Lower lobe of right lung (tissue), 2 donors: ENCODE measurements at regions not wholly inside any gene's neighbourhood (a gene's known extent, or its start where the extent isn't known, plus 50 kb on each side); places are given as distances from the start of the nearest gene placed in this dataset.

Experiments
- ATAC-seq, 2 donors: fragments of 200-7000 bp; cut with Tn5 transposase; one replicate each; pipeline ENCODE4 v1.9.1; 2020 to 2022; ENCODE audit warnings: mild to moderate bottlenecking in 2 of 2, moderate library complexity in 2 of 2
- DNase-seq: peaks from one replicate; pipeline ENCODE4 v3.0.0-alpha.2; 2020
- H3K27ac ChIP-seq: fragments of 200-600 bp; one replicate; pipeline ENCODE4 v1.8.0; 2022
- H3K27me3 ChIP-seq: fragments of 200-600 bp; one replicate; pipeline ENCODE4 v1.8.0; 2022; ENCODE audit warnings: low read depth
- H3K36me3 ChIP-seq: fragments of 200-600 bp; one replicate; pipeline ENCODE4 v1.8.0; 2022; ENCODE audit warnings: mild to moderate bottlenecking
- H3K4me1 ChIP-seq: fragments of 200-600 bp; one replicate; pipeline ENCODE4 v1.8.0; 2022
- H3K4me3 ChIP-seq: fragments of 200-600 bp; one replicate; pipeline ENCODE4 v1.8.0; 2022; ENCODE audit warnings: mild to moderate bottlenecking
- H3K9me3 ChIP-seq: fragments of 200-600 bp; one replicate; pipeline ENCODE4 v1.8.0; 2022
- CTCF ChIP-seq: fragments of 200-600 bp; IDR thresholded peaks from one replicate; pipeline ENCODE4 v1.8.0; 2022; ENCODE audit warnings: antibody characterized with exemption, mild to moderate bottlenecking
- intact Hi-C: fragments of 100-400 bp; cut with DNase I; formaldehyde crosslinking; loops from one replicate; pipeline ENCODE4 v1.11.0; 2022
- donor health status: DM: no; HTN: yes; CAD: no; lungs with severe emphysema.

DNA sequence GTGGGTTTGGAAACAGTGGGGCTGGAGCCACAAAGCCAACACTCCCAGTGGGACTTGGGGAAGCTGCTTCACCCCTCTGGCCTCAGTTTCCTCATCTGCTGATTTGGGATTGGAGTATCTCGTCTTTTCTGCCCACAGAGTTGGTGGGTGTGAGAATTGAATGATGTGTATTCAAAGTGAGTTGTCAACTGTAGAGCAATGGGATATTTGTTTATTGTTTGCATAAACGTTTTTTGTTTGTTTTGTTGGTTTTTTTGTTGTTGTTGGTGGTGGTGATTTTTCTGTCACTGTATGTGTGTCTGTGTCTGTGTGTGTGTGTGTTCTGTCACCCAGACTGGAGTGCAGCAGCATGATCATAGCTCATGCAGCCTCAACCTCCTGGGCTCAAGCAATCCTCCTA, 542.0 kb downstream of the MIAT start:
- peaks cover 3% of the 10 kb centered on the region for H3K27me3 ChIP-seq
- no peak overlapping the region for H3K27ac ChIP-seq
- H3K36me3 ChIP-seq, result no peaks in the 10 kb centered on the region
- no peaks in the 10 kb centered on the region for H3K9me3 ChIP-seq
- ATAC-seq, result no peak
- no peak for TF ChIP-seq CTCF
- DNase-seq, result no peak
- H3K4me3 ChIP-seq, result no peak overlapping the region
- H3K4me1 ChIP-seq, result peaks cover 6% of the 10 kb centered on the region
- intact Hi-C loops, result no loop called here

DNA sequence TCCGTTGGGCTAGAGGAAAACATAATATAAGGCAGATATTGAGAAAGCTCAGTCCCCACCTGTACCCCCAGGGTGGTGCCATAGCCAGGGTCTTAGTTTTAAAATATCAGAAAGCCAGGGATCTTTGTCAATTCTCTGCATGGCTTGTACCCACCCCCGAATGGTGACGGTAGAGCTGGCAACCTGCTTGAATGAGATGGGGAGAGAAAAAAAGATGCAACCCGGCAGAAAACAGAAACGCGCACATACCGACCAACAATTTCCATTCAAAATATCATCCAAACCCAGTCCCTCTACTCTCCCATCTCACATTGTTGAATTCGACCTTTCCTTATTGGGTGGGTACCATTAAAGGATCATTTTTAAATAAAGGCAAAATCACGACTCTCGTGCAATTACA, 543.9 kb downstream of the MIAT start:
- H3K27me3 ChIP-seq, result no peaks in the 10 kb centered on the region
- no peak for TF ChIP-seq CTCF
- no peak for ATAC-seq
- H3K4me3 ChIP-seq, result no peak overlapping the region
- H3K4me1 ChIP-seq, result peaks cover 6% of the 10 kb centered on the region
- intact Hi-C loops, result no loop called here
- H3K27ac ChIP-seq, result no peak overlapping the region
- H3K9me3 ChIP-seq, result no peaks in the 10 kb centered on the region
- no peak for DNase-seq
- H3K36me3 ChIP-seq, result no peaks in the 10 kb centered on the region

DNA sequence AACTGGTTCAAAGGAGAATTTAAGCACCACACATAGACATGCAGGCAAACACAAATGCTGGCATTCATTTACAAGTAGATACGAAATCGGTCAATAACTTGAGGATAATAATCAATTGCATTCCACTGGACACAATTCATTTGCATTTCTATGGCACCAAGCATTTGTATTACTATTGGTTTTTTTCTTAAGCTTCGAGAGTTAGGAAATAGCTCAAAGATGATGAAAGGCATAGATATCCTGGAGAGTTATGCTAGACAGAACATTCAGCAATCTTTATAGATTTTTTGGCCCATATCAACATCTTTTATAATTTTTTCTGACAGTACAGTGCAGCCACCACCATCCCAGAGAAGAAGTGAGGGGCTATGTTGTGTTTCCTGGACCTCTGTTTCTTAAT, 544.4 kb downstream of the MIAT start:
- Histone ChIP-seq H3K4me3 (no peak overlapping the region), H3K4me1 (peaks cover 6% of the 10 kb centered on the region), H3K27ac (no peak overlapping the region), H3K9me3 (no peaks in the 10 kb centered on the region), H3K27me3 (no peaks in the 10 kb centered on the region), H3K36me3 (no peaks in the 10 kb centered on the region)
- intact Hi-C loops, result no loop called here
- no peak for DNase-seq
- TF ChIP-seq CTCF, result no peak
- ATAC-seq, result no peak

DNA sequence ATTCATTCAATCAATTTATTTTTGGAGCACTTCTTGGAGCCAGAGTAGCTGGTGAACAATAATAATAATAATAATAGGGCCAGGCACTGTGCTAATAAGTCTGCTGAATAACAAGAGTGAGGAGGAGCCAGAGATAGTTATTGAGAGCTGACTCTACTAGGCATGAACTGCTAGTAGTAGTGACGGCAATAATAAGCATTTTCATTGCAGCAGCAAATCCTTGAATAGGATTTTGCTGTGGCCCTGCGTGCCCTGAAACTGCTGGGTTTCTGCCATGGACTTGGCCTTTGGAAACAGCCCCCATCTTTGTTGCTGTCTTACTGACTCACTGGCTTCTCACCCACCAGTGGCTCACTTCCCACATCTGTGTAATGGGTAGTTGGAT, 545.9 kb downstream of the MIAT start:
- intact Hi-C loops, result no loop called here
- Histone ChIP-seq H3K27ac (no peak overlapping the region), H3K36me3 (no peaks in the 10 kb centered on the region), H3K27me3 (no peaks in the 10 kb centered on the region), H3K4me1 (peaks cover 6% of the 10 kb centered on the region), H3K4me3 (no peak overlapping the region), H3K9me3 (no peaks in the 10 kb centered on the region)
- no peak for TF ChIP-seq CTCF
- no peak for DNase-seq
- ATAC-seq, result no peak

- H3K27ac ChIP-seq, result no peak overlapping the region
- no peaks in the 10 kb centered on the region for H3K36me3 ChIP-seq
- intact Hi-C loops, result no loop called here
- H3K27me3 ChIP-seq, result no peaks in the 10 kb centered on the region
- peaks cover 6% of the 10 kb centered on the region for H3K4me1 ChIP-seq
- ATAC-seq, result no peak
- no peak for DNase-seq
- H3K9me3 ChIP-seq, result no peaks in the 10 kb centered on the region
- H3K4me3 ChIP-seq, result no peak overlapping the region
- no peak for TF ChIP-seq CTCF
Measured at GRCh38 chr22:27204280-27204679, 546.9 kb downstream of the MIAT start.

DNA sequence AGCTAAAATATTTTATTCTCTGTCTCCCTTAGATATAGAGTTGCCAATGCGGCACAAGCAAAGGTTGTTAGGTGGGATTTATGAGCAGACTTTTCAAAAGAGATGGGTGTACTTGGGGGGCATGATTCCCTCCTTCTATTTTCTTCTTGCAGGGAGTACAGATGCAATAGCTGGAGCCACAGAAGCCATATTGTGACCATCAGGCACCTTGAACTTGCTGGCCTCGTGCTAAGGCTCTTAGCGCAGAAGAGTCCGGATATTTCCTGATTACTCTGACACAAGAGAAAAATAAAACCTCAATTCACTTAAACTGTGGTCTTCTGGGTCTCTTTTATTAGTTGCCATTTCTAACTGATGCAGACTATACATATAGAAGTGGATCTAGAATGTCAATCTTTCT, 547.4 kb downstream of the MIAT start:
- Histone ChIP-seq H3K27ac (no peak overlapping the region), H3K9me3 (no peaks in the 10 kb centered on the region), H3K36me3 (no peaks in the 10 kb centered on the region), H3K27me3 (no peaks in the 10 kb centered on the region), H3K4me1 (peaks cover 6% of the 10 kb centered on the region), H3K4me3 (no peak overlapping the region)
- TF ChIP-seq CTCF, result no peak
- ATAC-seq (no peak), DNase-seq (no peak)
- intact Hi-C loops, result no loop called here
